BE2C (cell line): ENCODE measurements at regions not wholly inside any gene's neighbourhood (a gene's known extent, or its start where the extent isn't known, plus 50 kb on each side); places are given as distances from the start of the nearest gene placed in this dataset.

Experiments used
- DNase-seq: peaks from one replicate; pipeline ENCODE4 v3.0.0-alpha.2; 2020
- H3K27me3 ChIP-seq: fragments of 250-450 bp; sonication (Bioruptor Pico); 2 replicates; pipeline ENCODE4 v1.5.1; 2020; ENCODE audit warnings: mild to moderate bottlenecking
- H3K36me3 ChIP-seq: fragments of 250-450 bp; sonication (Bioruptor Pico); 2 replicates; pipeline ENCODE4 v1.5.1; 2020; ENCODE audit warnings: mild to moderate bottlenecking
- H3K4me1 ChIP-seq: fragments of 250-450 bp; sonication (Bioruptor Pico); 2 replicates; pipeline ENCODE4 v1.5.1; 2020
- H3K4me3 ChIP-seq: 2 replicates; pipeline ENCODE4 v1.5.1; 2011; ENCODE audit warnings: low read depth, low read length
- H3K9me3 ChIP-seq: fragments of 250-450 bp; sonication (Bioruptor Pico); 2 replicates; pipeline ENCODE4 v1.5.1; 2020
- CTCF ChIP-seq: IDR thresholded peaks from 2 replicates; pipeline ENCODE4 v1.5.1; 2012; ENCODE audit warnings: mild to moderate bottlenecking, low read depth, low read length

- H3K9me3 ChIP-seq, result no peaks in the 10 kb centered on the region; the same call in 1 of the 2 replicates
- TF ChIP-seq CTCF, result no peak
- no peaks in the 10 kb centered on the region for H3K4me1 ChIP-seq
- H3K36me3 ChIP-seq, result no peaks in the 10 kb centered on the region
- no peak overlapping the region for H3K4me3 ChIP-seq
- no peak for DNase-seq
- no peaks in the 10 kb centered on the region; the same call in 1 of the 2 replicates for H3K27me3 ChIP-seq
Observed at GRCh38 chr12:93078059-93078458, 149.0 kb upstream of the EEA1 start.

- Histone ChIP-seq H3K9me3 (no peaks in the 10 kb centered on the region; the same call in 1 of the 2 replicates), H3K27me3 (no peaks in the 10 kb centered on the region; the same call in 1 of the 2 replicates)
Observed at GRCh38 chr12:93078577-93078976, 149.5 kb upstream of the EEA1 start.

GRCh38 chr12:93079271-93079670 lies 150.2 kb upstream of the EEA1 start:
- Histone ChIP-seq H3K4me1 (no peaks in the 10 kb centered on the region), H3K27me3 (no peaks in the 10 kb centered on the region; the same call in 1 of the 2 replicates), H3K36me3 (no peaks in the 10 kb centered on the region), H3K4me3 (no peak overlapping the region), H3K9me3 (no peaks in the 10 kb centered on the region; the same call in 1 of the 2 replicates)
- DNase-seq, result no peak
- TF ChIP-seq CTCF, result no peak

More at GRCh38 chr12:93078577-93078976, 149.5 kb upstream of the EEA1 start:
- no peaks in the 10 kb centered on the region for H3K4me1 ChIP-seq
- H3K36me3 ChIP-seq, result no peaks in the 10 kb centered on the region
- no peak for TF ChIP-seq CTCF
- DNase-seq, result no peak
- H3K4me3 ChIP-seq, result no peak overlapping the region

- Histone ChIP-seq H3K27me3 (no peaks in the 10 kb centered on the region; the same call in 1 of the 2 replicates), H3K4me3 (no peak overlapping the region), H3K36me3 (no peaks in the 10 kb centered on the region), H3K4me1 (no peaks in the 10 kb centered on the region), H3K9me3 (no peaks in the 10 kb centered on the region; the same call in 1 of the 2 replicates)
- no peak for TF ChIP-seq CTCF
- DNase-seq, result no peak
Observed at GRCh38 chr12:93079976-93080375, 150.9 kb upstream of the EEA1 start.

GRCh38 chr12:93080452-93080851 lies 151.4 kb upstream of the EEA1 start:
- DNase-seq, result no peak
- Histone ChIP-seq H3K9me3 (no peaks in the 10 kb centered on the region; the same call in 1 of the 2 replicates), H3K4me1 (no peaks in the 10 kb centered on the region), H3K36me3 (no peaks in the 10 kb centered on the region), H3K4me3 (no peak overlapping the region), H3K27me3 (no peaks in the 10 kb centered on the region; the same call in 1 of the 2 replicates)
- TF ChIP-seq CTCF, result no peak

GRCh38 chr12:93080994-93081809 lies 152.1 kb upstream of the EEA1 start:
- no peaks in the 10 kb centered on the region for H3K4me1 ChIP-seq
- no peaks in the 10 kb centered on the region; the same call in 1 of the 2 replicates for H3K27me3 ChIP-seq
- DNase-seq, result no peak

More at GRCh38 chr12:93080994-93081809, 152.1 kb upstream of the EEA1 start:
- no peak overlapping the region for H3K4me3 ChIP-seq
- H3K36me3 ChIP-seq, result no peaks in the 10 kb centered on the region
- TF ChIP-seq CTCF, result no peak
- no peaks in the 10 kb centered on the region; the same call in 1 of the 2 replicates for H3K9me3 ChIP-seq
